ENCODE measurements at regions not wholly inside any gene's neighbourhood (a gene's known extent, or its start where the extent isn't known, plus 50 kb on each side); places are given as distances from the start of the nearest gene placed in this dataset.

- no peak for TF ChIP-seq CTCF (IDR thresholded peaks at IDR 0.05)
- TF ChIP-seq POLR2A (IDR thresholded peaks at IDR 0.05): no peak
Measured at GRCh38 chr2:225275443-225275842, 124.1 kb upstream of the NYAP2 start.

Data from thyroid gland (tissue), 4 donors.